ENCODE measurements at regions not wholly inside any gene's neighbourhood (a gene's known extent, or its start where the extent isn't known, plus 50 kb on each side); places are given as distances from the start of the nearest gene placed in this dataset.

GRCh38 chr18:7319161-7319560 is 88.3 kb downstream of the LRRC30 start:
- no peak for TF ChIP-seq ZNF274 (IDR thresholded peaks at IDR 0.05; ENCODE audit: low read depth, low read length)
- no peak for TF ChIP-seq CTCF (IDR thresholded peaks at IDR 0.05 in 2 of 3, conservative IDR thresholded peaks at IDR 0.05 in 1 of 3; ENCODE audit: borderline replicate concordance in 1 of 3, insufficient read depth in 1 of 3, low read depth in 2 of 3, low read length in 2 of 3)
- TF ChIP-seq POLR2AphosphoS5 (IDR thresholded peaks at IDR 0.05; ENCODE audit: low read depth, low read length), result no peak
- TF ChIP-seq CEBPB (IDR thresholded peaks at IDR 0.05; ENCODE audit: low read depth), result no peak
- no peak for TF ChIP-seq EZH2phosphoT487 (IDR thresholded peaks at IDR 0.05; ENCODE audit: borderline replicate concordance)
- TF ChIP-seq YY1 (IDR thresholded peaks at IDR 0.05; ENCODE audit: extremely low read depth, insufficient replicate concordance, low read depth, low read length), result no peak
- no peak for TF ChIP-seq POLR2A (IDR thresholded peaks at IDR 0.05; ENCODE audit: borderline replicate concordance, extremely low read depth, insufficient read depth, insufficient read length)
- no peak for TF ChIP-seq EZH2 (IDR thresholded peaks at IDR 0.05)
- TF ChIP-seq SRF (IDR thresholded peaks at IDR 0.05; ENCODE audit: low read depth), result no peak
- no peak for TF ChIP-seq REST (IDR thresholded peaks at IDR 0.05; ENCODE audit: low read depth)
- TF ChIP-seq ZFX (IDR thresholded peaks at IDR 0.05), result no peak
- TF ChIP-seq RAD21 (IDR thresholded peaks at IDR 0.05; ENCODE audit: low read depth), result no peak
- no peak for TF ChIP-seq ZBTB33 (IDR thresholded peaks at IDR 0.05; ENCODE audit: extremely low read depth, insufficient replicate concordance, low read length)
- no peak for TF ChIP-seq TCF7L2 (IDR thresholded peaks at IDR 0.05; ENCODE audit: borderline replicate concordance, extremely low read depth, insufficient read depth, insufficient read length)

All from HCT116 (cell line).